Natural killer cell treated with Interleukin-12 subunit alpha and Interleukin-12 subunit beta and Interleukin-15 and Interleukin-18, amount 100 ng/mL, for 72 hours (primary cell): ENCODE measurements at regions not wholly inside any gene's neighbourhood (a gene's known extent, or its start where the extent isn't known, plus 50 kb on each side); places are given as distances from the start of the nearest gene placed in this dataset.
A peak's percentile ranks its signal among the peaks of the same experiment; 100 is the strongest.

Experiments used
- ATAC-seq, 2 donors: fragments of 150-1000 bp; cut with Tn5 transposase in 1 of 2; sonication (Bioruptor Pico), chemical (Tn5 transposase) in 1 of 2; 2 replicates each; pipeline ENCODE4 v1.10.0; 2021
- DNase-seq: peaks from one replicate; pipeline ENCODE4 v3.0.0; 2022; ENCODE audit warnings: low spot score
- H3K27ac Mint-ChIP-seq, 2 donors: 1 replicate in 1 of 2; 2 replicates in 1 of 2; pipeline ENCODE4 v1.8.0; 2022; ENCODE audit warnings: mixed read lengths in 2 of 2, mild to moderate bottlenecking in 1 of 2, moderate library complexity in 1 of 2
- H3K27me3 Mint-ChIP-seq, 2 donors: 1 replicate in 1 of 2; 2 replicates in 1 of 2; pipeline ENCODE4 v1.8.0; 2022; ENCODE audit warnings: mixed read lengths in 2 of 2
- H3K36me3 Mint-ChIP-seq: one replicate; pipeline ENCODE4 v1.8.0; 2022; ENCODE audit warnings: mixed read lengths
- H3K4me1 Mint-ChIP-seq, 2 donors: 1 replicate in 1 of 2; 2 replicates in 1 of 2; pipeline ENCODE4 v1.8.0; 2022; ENCODE audit warnings: low read depth in 2 of 2, mixed read lengths in 2 of 2, mild to moderate bottlenecking in 1 of 2
- H3K4me3 Mint-ChIP-seq: one replicate; pipeline ENCODE4 v1.8.0; 2022; ENCODE audit warnings: mixed read lengths
- H3K9me3 Mint-ChIP-seq: 2 replicates; pipeline ENCODE4 v1.8.0; 2022; ENCODE audit warnings: mixed read lengths

GRCh38 chr5:62720031-62720441 lies 141.4 kb downstream of the LRRC70 start:
- Mint-ChIP-seq H3K4me3 (no peak overlapping the region), H3K4me1 (peaks cover 0 to 2% of the 10 kb centered on the region in 2 donors), H3K27me3 (peaks cover 12 to 31% of the 10 kb centered on the region in 2 donors), H3K27ac (no peak overlapping the region), H3K36me3 (no peaks in the 10 kb centered on the region), H3K9me3 (no peaks in the 10 kb centered on the region)
- DNase-seq (no peak), ATAC-seq (peak in 1 of 2 donors; percentile 59)

GRCh38 chr5:62719061-62719720 lies 140.6 kb downstream of the LRRC70 start:
- no peaks in the 10 kb centered on the region for H3K9me3 Mint-ChIP-seq
- ATAC-seq = no peak
- no peak for DNase-seq
- no peak overlapping the region for H3K4me3 Mint-ChIP-seq
- H3K27me3 Mint-ChIP-seq = peaks cover 12 to 31% of the 10 kb centered on the region in 2 donors
- peaks cover 0 to 2% of the 10 kb centered on the region in 2 donors for H3K4me1 Mint-ChIP-seq
- no peak overlapping the region for H3K27ac Mint-ChIP-seq
- H3K36me3 Mint-ChIP-seq = no peaks in the 10 kb centered on the region

- DNase-seq (no peak), ATAC-seq (no peak)
- H3K27ac Mint-ChIP-seq = no peak overlapping the region
- H3K4me3 Mint-ChIP-seq = no peak overlapping the region
- no peaks in the 10 kb centered on the region for H3K9me3 Mint-ChIP-seq
- no peaks in the 10 kb centered on the region for H3K36me3 Mint-ChIP-seq
- peaks cover 12 to 31% of the 10 kb centered on the region in 2 donors for H3K27me3 Mint-ChIP-seq
- peaks cover 0 to 2% of the 10 kb centered on the region in 2 donors for H3K4me1 Mint-ChIP-seq
These were observed 139.7 kb downstream of the LRRC70 start for GRCh38 chr5:62718324-62718723.

GRCh38 chr5:62717301-62717933 lies 138.8 kb downstream of the LRRC70 start:
- Mint-ChIP-seq H3K4me3 (no peak overlapping the region), H3K9me3 (no peaks in the 10 kb centered on the region), H3K27ac (no peak overlapping the region), H3K36me3 (no peaks in the 10 kb centered on the region), H3K27me3 (peaks cover 9 to 27% of the 10 kb centered on the region in 2 donors), H3K4me1 (peaks cover 0 to 2% of the 10 kb centered on the region in 2 donors)
- no peak for ATAC-seq
- DNase-seq = no peak

GRCh38 chr5:62714296-62714695 lies 135.7 kb downstream of the LRRC70 start:
- no peak overlapping the region for H3K27ac Mint-ChIP-seq
- H3K4me3 Mint-ChIP-seq = no peak overlapping the region

GRCh38 chr5:62708481-62709325 lies 130.1 kb downstream of the LRRC70 start:
- Mint-ChIP-seq H3K36me3 (peaks cover 5% of the 10 kb centered on the region), H3K27me3 (peaks cover 5 to 8% of the 10 kb centered on the region in 2 donors), H3K27ac (no peak overlapping the region), H3K4me1 (no peaks in the 10 kb centered on the region), H3K4me3 (no peak overlapping the region), H3K9me3 (no peaks in the 10 kb centered on the region)
- ATAC-seq (no peak), DNase-seq (no peak)

More at GRCh38 chr5:62714296-62714695, 135.7 kb downstream of the LRRC70 start:
- Mint-ChIP-seq H3K4me1 (no peaks in the 10 kb centered on the region), H3K9me3 (no peaks in the 10 kb centered on the region), H3K36me3 (no peaks in the 10 kb centered on the region), H3K27me3 (peaks cover 5 to 17% of the 10 kb centered on the region in 2 donors)
- DNase-seq (no peak), ATAC-seq (no peak)

- Mint-ChIP-seq H3K27me3 (peaks cover 5 to 8% of the 10 kb centered on the region in 2 donors), H3K9me3 (no peaks in the 10 kb centered on the region), H3K4me3 (no peak overlapping the region), H3K36me3 (peaks cover 5% of the 10 kb centered on the region), H3K4me1 (no peaks in the 10 kb centered on the region), H3K27ac (no peak overlapping the region)
- no peak for DNase-seq
- ATAC-seq = no peak
These were observed 128.9 kb downstream of the LRRC70 start for GRCh38 chr5:62707563-62707962.

GRCh38 chr5:62707131-62707530 lies 128.5 kb downstream of the LRRC70 start:
- Mint-ChIP-seq H3K36me3 (peaks cover 5% of the 10 kb centered on the region), H3K4me3 (no peak overlapping the region), H3K27ac (no peak overlapping the region), H3K9me3 (no peaks in the 10 kb centered on the region), H3K27me3 (peaks cover 5 to 11% of the 10 kb centered on the region in 2 donors), H3K4me1 (no peaks in the 10 kb centered on the region)
- no peak for DNase-seq
- no peak for ATAC-seq

- ATAC-seq (no peak), DNase-seq (no peak)
- Mint-ChIP-seq H3K4me3 (no peak overlapping the region), H3K9me3 (no peaks in the 10 kb centered on the region), H3K4me1 (no peaks in the 10 kb centered on the region), H3K27ac (no peak overlapping the region), H3K27me3 (peaks cover 0 to 6% of the 10 kb centered on the region in 2 donors), H3K36me3 (peaks cover 5% of the 10 kb centered on the region)
These were observed 126.4 kb downstream of the LRRC70 start for GRCh38 chr5:62705022-62705421.

- Mint-ChIP-seq H3K4me1 (no peaks in the 10 kb centered on the region), H3K4me3 (no peak overlapping the region), H3K9me3 (no peaks in the 10 kb centered on the region), H3K27ac (no peak overlapping the region), H3K36me3 (no peaks in the 10 kb centered on the region), H3K27me3 (peaks cover 0 to 6% of the 10 kb centered on the region in 2 donors)
- DNase-seq = no peak
- ATAC-seq = no peak
These were observed 123.5 kb downstream of the LRRC70 start for GRCh38 chr5:62702126-62702525.

- Mint-ChIP-seq H3K9me3 (no peaks in the 10 kb centered on the region), H3K27me3 (peaks cover 0 to 6% of the 10 kb centered on the region in 2 donors), H3K4me3 (no peak overlapping the region), H3K27ac (no peak overlapping the region), H3K36me3 (no peaks in the 10 kb centered on the region), H3K4me1 (no peaks in the 10 kb centered on the region)
- no peak for DNase-seq
- ATAC-seq = no peak
These were observed 122.4 kb downstream of the LRRC70 start for GRCh38 chr5:62701036-62701435.

GRCh38 chr5:62698756-62699155 lies 120.1 kb downstream of the LRRC70 start:
- Mint-ChIP-seq H3K4me1 (no peaks in the 10 kb centered on the region), H3K36me3 (no peaks in the 10 kb centered on the region), H3K27ac (no peak overlapping the region), H3K27me3 (peaks cover 0 to 6% of the 10 kb centered on the region in 2 donors), H3K4me3 (no peak overlapping the region), H3K9me3 (no peaks in the 10 kb centered on the region)
- DNase-seq = no peak
- no peak for ATAC-seq

GRCh38 chr5:62695274-62695673 lies 116.7 kb downstream of the LRRC70 start:
- no peaks in the 10 kb centered on the region for H3K27me3 Mint-ChIP-seq
- H3K4me1 Mint-ChIP-seq = no peaks in the 10 kb centered on the region
- H3K36me3 Mint-ChIP-seq = no peaks in the 10 kb centered on the region
- DNase-seq (no peak), ATAC-seq (no peak)
- H3K4me3 Mint-ChIP-seq = no peak overlapping the region
- no peaks in the 10 kb centered on the region for H3K9me3 Mint-ChIP-seq
- H3K27ac Mint-ChIP-seq = no peak overlapping the region
